ENCODE measurements at regions not wholly inside any gene's neighbourhood (a gene's known extent, or its start where the extent isn't known, plus 50 kb on each side); places are given as distances from the start of the nearest gene placed in this dataset.
A peak's percentile ranks its signal among the peaks of the same experiment; 100 is the strongest.
"Not testable (repeated sequence)": the region's sequence is repeated elsewhere in the genome, so short reads cannot be mapped to it uniquely, and the experiment has no call there.

DNA sequence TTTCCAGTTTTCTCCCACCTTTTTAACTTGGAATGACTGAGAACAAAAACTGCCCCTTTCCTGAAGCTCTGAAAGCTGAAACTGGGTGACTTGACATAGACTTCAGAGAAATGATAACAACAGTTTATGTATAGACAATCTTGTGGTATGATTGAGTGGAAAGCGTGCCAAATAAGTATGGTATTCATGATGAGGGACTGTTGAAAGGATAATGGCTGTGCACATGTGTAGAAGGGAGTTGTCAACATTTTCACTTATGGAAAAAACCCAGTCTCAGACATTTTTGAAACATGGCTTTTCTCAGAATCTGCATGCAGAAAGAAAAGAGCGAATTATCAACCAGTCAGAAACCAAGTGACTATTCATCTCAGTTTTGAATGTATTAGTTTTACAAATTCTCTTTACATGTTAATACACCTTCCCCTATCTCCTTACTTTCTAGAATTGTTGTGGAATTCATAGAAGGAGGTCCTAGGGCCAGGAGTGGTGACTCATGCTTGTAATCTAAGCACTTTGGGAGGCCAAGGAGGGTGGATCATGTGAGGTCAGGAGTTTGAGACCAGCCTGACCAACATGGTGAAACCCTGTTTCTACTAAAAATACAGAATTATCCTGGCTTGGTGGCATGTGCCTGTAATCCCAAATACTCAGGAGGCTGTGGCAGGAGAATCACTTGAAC is 261.2 kb downstream of the S1PR1 start:
- no peak for DNase-seq (ENCODE audit: low spot score)
- H3K4me3 ChIP-seq: no peak overlapping the region
- no peak overlapping the region for H3K27ac ChIP-seq
- H3K4me1 ChIP-seq: no peaks in the 10 kb centered on the region
- H3K27me3 ChIP-seq: peaks cover 0 to 3% of the 10 kb centered on the region in 2 donors
- TF ChIP-seq, protein P1, sequence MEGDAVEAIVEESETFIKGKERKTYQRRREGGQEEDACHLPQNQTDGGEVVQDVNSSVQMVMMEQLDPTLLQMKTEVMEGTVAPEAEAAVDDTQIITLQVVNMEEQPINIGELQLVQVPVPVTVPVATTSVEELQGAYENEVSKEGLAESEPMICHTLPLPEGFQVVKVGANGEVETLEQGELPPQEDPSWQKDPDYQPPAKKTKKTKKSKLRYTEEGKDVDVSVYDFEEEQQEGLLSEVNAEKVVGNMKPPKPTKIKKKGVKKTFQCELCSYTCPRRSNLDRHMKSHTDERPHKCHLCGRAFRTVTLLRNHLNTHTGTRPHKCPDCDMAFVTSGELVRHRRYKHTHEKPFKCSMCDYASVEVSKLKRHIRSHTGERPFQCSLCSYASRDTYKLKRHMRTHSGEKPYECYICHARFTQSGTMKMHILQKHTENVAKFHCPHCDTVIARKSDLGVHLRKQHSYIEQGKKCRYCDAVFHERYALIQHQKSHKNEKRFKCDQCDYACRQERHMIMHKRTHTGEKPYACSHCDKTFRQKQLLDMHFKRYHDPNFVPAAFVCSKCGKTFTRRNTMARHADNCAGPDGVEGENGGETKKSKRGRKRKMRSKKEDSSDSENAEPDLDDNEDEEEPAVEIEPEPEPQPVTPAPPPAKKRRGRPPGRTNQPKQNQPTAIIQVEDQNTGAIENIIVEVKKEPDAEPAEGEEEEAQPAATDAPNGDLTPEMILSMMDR (IDR thresholded peaks at IDR 0.05): no peak
- no peaks in the 10 kb centered on the region for H3K9me3 ChIP-seq
- H3K36me3 ChIP-seq: no peaks in the 10 kb centered on the region

DNA sequence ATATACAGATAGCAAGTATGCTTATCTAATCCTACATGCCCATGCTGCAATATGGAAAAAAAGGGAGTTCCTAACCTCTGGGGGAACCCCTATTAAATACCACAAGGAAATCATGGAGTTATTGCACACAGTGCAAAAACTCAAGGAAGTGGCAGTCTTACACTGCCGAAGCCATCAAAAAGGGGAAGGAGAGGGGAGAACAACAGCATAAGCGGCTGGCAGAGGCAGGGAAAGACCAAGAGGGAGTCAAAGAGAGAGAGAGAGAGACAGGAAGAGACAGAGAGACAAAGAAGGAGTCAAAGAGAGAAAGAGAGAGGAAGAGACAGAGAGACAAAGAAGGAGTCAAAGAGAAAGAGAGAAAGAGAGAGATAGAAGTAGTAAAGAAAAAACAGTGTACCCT is 267.3 kb downstream of the S1PR1 start:
- not testable (repeated sequence) for H3K27me3 ChIP-seq; DNase-seq (ENCODE audit: low spot score); H3K4me1 ChIP-seq; H3K36me3 ChIP-seq; H3K27ac ChIP-seq; H3K9me3 ChIP-seq; H3K4me3 ChIP-seq

DNA sequence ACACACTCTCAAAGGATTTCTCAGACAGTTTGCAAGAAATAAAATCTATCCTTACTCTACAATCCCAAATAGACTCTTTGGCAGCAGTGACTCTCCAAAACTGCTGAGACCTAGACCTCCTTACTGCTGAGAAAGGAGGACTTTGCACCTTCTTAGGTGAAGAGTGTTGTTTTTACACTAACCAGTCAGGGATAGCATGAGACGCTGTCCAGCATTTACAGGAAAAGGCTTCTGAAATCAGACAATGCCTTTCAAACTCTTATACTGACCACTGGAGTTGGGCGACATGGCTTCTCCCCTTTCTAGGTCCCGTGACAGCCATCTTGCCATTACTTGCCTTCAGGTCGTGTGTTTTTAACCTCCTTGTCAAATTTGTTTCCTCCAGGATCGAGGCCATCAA is 268.4 kb downstream of the S1PR1 start:
- H3K36me3 ChIP-seq; H3K4me3 ChIP-seq; DNase-seq (ENCODE audit: low spot score); H3K27ac ChIP-seq; H3K27me3 ChIP-seq; H3K4me1 ChIP-seq; H3K9me3 ChIP-seq: not testable (repeated sequence)

DNA sequence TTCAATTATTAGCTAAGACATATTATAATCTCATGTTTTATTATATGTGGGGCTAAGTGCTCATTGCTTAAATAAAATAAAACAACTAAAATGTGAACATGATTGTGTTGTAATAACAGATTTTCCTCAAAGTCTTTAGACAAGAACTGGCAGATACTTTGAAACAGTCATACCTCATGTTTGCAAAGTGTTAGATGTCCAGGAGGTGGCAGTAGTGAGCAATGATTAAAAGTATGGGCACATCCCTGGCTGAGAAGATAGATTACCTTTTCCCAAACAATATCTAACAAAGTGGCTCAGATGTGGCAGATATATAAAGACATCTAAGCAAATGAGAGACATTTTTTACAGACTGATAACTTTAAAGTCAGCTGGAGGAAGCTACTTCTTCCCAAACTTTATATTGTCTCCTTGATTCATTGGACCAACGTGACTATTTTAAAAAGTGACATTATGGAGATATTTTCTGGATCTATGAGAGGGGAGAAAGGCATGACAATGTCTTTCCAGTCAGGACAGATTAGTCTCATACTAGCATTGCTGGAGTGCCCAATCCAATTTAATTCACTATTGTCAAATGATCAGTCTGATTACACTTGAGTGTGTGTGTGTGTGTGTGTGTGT is 269.8 kb downstream of the S1PR1 start:
- no peaks in the 10 kb centered on the region for H3K9me3 ChIP-seq
- no peak overlapping the region for H3K4me3 ChIP-seq
- H3K4me1 ChIP-seq: peaks cover 0 to 6% of the 10 kb centered on the region in 2 donors
- no peaks in the 10 kb centered on the region for H3K27me3 ChIP-seq
- TF ChIP-seq, protein P1 (IDR thresholded peaks at IDR 0.05): peak; percentile 36 to 70
- no peaks in the 10 kb centered on the region for H3K36me3 ChIP-seq
- no peak overlapping the region for H3K27ac ChIP-seq
- DNase-seq (ENCODE audit: low spot score): no peak

DNA sequence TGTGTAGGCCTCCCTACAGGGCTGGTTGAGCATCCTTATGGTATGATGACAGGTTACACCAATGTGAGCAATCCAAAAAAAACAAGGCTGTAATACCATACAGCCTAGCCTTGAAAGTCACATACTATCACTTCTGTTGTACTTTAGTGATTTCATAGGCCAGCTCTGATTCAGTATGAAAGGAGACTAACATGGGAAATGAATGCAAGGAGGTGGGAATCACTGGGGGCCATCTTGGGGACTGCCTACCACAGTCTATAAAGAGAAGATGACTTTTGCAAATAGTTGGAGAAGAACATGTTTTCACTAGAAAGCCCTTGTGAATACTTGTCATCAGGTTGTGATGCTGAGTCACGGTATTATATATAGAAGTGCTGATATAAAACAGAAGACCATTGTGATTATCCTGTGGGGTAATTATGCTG is 270.7 kb downstream of the S1PR1 start:
- Histone ChIP-seq H3K4me3 (no peak overlapping the region), H3K4me1 (peaks cover 0 to 6% of the 10 kb centered on the region in 2 donors), H3K36me3 (no peaks in the 10 kb centered on the region), H3K27ac (no peak overlapping the region), H3K27me3 (no peaks in the 10 kb centered on the region), H3K9me3 (no peaks in the 10 kb centered on the region)
- TF ChIP-seq, protein P1 (IDR thresholded peaks at IDR 0.05): no peak
- DNase-seq (ENCODE audit: low spot score): no peak

DNA sequence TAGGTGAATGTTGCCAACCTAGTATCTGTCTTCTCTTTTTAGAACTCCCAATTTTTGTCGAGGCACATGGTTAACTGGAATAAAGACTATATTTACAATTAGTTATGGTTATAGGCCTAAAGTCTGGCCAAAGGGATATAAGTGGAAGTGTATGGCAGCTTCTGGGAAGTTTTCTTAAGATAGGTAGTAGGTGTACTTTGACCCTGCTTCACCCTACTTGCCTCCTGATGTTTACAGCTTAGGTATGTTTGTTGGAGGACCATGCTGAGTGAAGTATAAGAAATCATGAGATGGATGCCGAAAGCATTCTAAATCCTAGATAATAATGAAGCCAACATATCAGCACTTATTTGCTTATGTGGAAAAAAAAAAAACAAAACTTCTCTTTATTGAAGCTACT is 272.1 kb downstream of the S1PR1 start:
- Histone ChIP-seq H3K36me3 (no peaks in the 10 kb centered on the region), H3K4me1 (peaks cover 0 to 6% of the 10 kb centered on the region in 2 donors), H3K27me3 (no peaks in the 10 kb centered on the region), H3K9me3 (no peaks in the 10 kb centered on the region), H3K4me3 (no peak overlapping the region), H3K27ac (no peak overlapping the region)
- DNase-seq (ENCODE audit: low spot score): no peak
- TF ChIP-seq, protein P1 (IDR thresholded peaks at IDR 0.05): no peak

DNA sequence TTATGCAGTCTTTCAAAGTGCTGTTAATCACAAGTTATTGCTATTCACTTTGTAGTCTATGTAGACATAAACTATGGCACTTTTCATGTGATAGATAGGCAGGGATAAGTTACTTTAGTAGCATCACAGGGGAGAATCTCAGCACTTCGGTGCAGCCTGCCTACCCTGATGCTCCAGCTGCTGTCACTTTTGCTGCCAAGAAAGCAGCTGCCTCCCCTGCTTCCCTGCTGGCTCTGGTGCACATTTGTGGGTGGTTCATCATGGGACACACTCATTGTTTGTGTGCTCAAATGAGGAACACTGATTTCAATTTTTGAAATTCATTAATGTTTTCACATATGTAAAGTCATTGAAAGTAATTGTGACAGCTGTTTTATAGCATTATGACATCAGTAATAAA is 272.6 kb downstream of the S1PR1 start:
- H3K27me3 ChIP-seq: no peaks in the 10 kb centered on the region

More for the DNA sequence above, 272.6 kb downstream of the S1PR1 start:
- TF ChIP-seq, protein P1 (IDR thresholded peaks at IDR 0.05): no peak
- no peaks in the 10 kb centered on the region for H3K36me3 ChIP-seq
- H3K9me3 ChIP-seq: no peaks in the 10 kb centered on the region
- peaks cover 0 to 6% of the 10 kb centered on the region in 2 donors for H3K4me1 ChIP-seq
- no peak overlapping the region for H3K27ac ChIP-seq
- no peak for DNase-seq (ENCODE audit: low spot score)
- no peak overlapping the region for H3K4me3 ChIP-seq
